Activated T-cell treated with anti-CD3 and anti-CD28 coated beads for 24 hours (primary cell): ENCODE measurements at regions not wholly inside any gene's neighbourhood (a gene's known extent, or its start where the extent isn't known, plus 50 kb on each side); places are given as distances from the start of the nearest gene placed in this dataset.

ENCODE experiments used
- DNase-seq: peaks from one replicate; pipeline ENCODE4 v3.0.0-alpha.2; 2020; ENCODE audit warnings: low read depth

DNA sequence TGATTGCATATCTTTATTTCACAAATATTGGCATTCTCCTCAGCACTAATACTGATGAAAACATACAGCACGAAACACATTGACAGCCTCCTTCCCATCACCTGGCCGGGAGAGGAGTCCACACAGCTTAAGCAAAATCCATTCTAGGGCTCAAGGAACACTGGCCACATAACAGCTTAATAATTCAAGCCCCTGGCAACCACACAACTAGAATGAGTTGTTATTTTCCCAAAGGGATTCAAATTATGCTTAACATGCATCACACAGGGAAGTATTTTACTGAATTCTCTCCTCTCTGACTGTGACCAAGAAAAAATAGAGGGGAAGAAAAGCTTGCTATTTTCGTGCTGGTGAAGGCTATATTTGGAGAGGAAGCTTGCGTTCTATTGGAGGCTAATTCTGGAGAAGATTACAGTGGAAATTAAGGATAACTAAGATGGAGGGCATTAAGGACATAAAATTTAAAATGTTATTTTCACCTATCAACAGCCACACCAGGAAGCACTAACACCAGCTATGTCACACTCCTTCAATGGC, 198.5 kb downstream of the ADGRG6 start:
- DNase-seq = no peak

GRCh38 chr6:142501795-142502194, 200.0 kb downstream of the ADGRG6 start:
- no peak for DNase-seq

DNA sequence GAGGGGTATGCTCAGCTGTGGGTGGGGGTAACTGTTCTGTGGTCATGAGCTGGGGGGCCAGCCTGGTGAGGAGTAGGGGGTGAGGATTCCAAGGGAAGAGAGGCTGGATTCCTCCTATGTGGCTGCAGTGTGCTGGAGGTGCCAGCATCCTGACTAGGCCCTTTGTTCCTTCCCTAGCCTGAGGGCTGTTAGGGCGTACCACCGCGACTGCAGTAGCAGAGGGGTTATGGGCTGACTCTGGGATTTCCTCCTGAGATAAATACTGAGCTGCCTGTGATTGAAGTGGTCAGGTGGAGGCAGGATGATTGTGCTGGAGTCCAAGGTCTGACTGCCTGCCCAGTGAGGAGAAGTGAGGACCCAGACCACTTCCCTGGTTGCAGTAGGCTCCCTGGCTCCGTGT, 205.3 kb downstream of the ADGRG6 start:
- no peak for DNase-seq

GRCh38 chr6:142510211-142510610, 208.4 kb downstream of the ADGRG6 start:
- DNase-seq = no peak

GRCh38 chr6:142518126-142518525, 216.3 kb downstream of the ADGRG6 start:
- DNase-seq = no peak

DNA sequence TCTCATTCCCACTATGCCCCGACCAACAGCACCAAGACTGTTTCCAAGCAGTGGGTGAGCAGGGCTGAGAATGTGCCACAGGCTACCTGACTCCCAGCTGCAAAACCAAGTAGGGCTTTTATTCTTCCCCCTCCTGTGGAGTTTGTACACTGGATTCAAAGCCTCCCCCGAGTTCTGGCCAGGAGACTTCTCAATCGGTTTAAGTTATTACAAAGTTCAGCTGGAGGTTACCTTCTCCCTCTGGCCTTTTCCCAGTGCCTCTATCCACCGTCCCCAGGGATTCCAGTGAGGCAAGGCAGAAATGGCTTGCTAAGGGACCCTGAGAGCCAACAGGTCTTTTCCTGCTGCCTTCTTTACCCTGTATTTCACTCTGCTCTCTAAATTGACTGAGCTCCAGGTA, 217.0 kb downstream of the ADGRG6 start:
- DNase-seq = no peak

- DNase-seq = no peak
Measured at GRCh38 chr6:142521791-142522190, 220.0 kb downstream of the ADGRG6 start.

- no peak for DNase-seq
Measured at GRCh38 chr6:142523515-142524375, 221.9 kb downstream of the ADGRG6 start.

GRCh38 chr6:142530566-142530965, 228.8 kb downstream of the ADGRG6 start:
- DNase-seq = no peak

DNA sequence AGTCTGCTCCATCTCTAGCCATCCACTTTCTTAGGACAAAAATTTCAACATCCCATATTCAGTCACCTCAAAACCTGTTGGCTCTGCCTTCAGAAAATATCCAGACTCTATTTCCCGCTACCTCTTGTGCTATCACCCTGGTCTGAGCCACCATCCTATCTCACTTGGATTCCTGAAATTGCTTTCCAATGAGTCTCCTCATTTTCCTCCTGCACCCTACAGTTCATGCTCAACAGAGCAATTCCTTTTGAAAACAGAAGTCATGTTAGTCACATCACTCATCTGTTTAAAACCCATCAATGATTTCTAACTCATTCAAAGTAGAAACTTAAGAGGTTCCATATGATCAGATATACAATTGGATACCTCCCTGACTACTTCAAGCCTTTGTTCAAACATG, 229.9 kb downstream of the ADGRG6 start:
- DNase-seq = no peak

GRCh38 chr6:142534076-142534475, 232.3 kb downstream of the ADGRG6 start:
- no peak for DNase-seq

- DNase-seq = no peak
Measured at GRCh38 chr6:142534484-142534883, 232.7 kb downstream of the ADGRG6 start.

- DNase-seq = no peak
Measured at GRCh38 chr6:142537612-142538478, 236.0 kb downstream of the ADGRG6 start.

GRCh38 chr6:142542704-142543233, 241.0 kb downstream of the ADGRG6 start:
- DNase-seq = no peak

- DNase-seq = no peak
Measured at GRCh38 chr6:142543606-142544005, 241.8 kb downstream of the ADGRG6 start.

GRCh38 chr6:142544199-142544838, 242.5 kb downstream of the ADGRG6 start:
- no peak for DNase-seq

DNA sequence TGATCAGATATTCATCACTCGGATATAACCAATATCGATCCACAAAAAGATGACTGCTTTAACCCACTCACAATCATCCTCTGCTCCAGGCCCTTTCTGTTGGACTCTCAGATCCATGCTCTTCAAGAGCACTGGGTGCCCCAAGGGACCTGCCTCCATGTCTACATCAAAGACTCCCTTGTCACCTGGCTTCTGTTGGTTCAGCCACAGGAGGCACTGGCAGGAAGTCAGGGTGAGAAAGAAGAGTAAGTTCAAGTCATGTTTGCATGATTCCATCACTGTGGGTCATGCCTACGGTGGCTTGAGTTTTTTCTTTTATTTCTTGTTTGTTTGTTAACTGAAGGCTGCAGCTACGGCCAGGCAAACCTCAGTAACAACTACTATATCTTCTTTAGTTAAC, 243.3 kb downstream of the ADGRG6 start:
- no peak for DNase-seq

DNA sequence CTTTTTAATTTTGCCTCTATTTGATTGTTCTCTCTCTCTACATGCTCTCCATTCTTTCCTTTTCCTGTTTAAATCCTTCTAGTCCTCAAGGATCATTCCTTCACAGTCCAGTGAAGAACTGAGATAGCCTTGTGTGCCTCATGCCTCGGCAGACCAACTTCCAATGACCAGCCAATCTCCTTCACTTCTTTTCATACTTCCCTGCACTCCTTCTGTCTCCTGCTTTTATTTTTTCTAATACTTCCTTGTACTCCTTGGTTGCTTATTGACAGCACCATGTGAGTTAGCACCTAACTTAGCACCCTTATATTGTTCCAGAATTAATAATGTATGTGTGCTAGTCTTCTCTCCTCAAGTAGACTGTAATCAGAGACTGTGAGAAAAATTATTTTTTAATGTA, 246.8 kb downstream of the ADGRG6 start:
- DNase-seq = no peak

DNA sequence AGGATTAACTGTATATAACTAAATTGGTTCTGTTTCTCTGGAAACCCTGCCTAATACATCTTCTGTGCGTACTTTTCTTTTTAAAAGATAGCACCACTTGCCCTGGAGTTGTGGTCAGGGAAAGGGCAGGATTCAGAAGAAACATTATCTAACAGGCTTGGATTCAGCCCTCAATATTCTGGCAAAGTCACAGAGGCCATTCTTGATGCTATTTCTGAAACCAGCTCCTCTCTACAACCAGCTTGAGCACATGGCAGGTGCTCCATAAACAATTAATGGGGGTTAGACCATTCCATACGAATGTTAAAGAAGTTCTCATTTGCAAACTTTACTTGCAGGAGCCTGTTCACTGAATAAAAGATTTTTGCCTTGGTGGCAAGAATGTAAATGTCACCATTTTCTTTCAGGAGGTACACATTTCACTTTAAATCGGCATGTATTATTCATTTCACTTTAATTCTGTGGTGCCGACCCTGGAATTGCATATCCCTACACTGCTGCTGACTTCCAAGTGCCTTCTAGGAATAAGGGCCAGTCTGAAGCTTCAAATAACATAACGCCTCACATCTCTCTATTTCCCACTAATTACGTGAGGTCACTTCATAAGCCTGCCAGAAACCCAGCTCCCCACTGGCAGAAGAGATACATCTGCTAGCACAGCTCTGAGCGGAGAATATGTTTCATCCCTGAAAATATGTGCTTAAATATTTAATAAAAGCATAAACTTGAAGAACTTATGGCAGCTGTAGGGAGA, 248.7 kb downstream of the ADGRG6 start:
- no peak for DNase-seq

- DNase-seq = peak; percentile 12
Measured at GRCh38 chr6:142551274-142551811, 249.5 kb downstream of the ADGRG6 start.

GRCh38 chr6:142558786-142559185, 257.0 kb downstream of the ADGRG6 start:
- DNase-seq = no peak
